Right lung (tissue), 2 donors: ENCODE measurements at regions not wholly inside any gene's neighbourhood (a gene's known extent, or its start where the extent isn't known, plus 50 kb on each side); places are given as distances from the start of the nearest gene placed in this dataset.
A peak's percentile ranks its signal among the peaks of the same experiment; 100 is the strongest.
"Not testable (repeated sequence)": the region's sequence is repeated elsewhere in the genome, so short reads cannot be mapped to it uniquely, and the experiment has no call there.

Experiments used
- DNase-seq, 2 donors: peaks; one replicate each; pipeline ENCODE4 v3.0.0-alpha.2; 2013

GRCh38 chr3:104126864-104127553 lies 1239.7 kb upstream of the ALCAM start:
- no peak for DNase-seq

- no peak for DNase-seq
Observed at GRCh38 chr3:104127830-104128229, 1238.9 kb upstream of the ALCAM start.

- DNase-seq = no peak
Observed at GRCh38 chr3:104132566-104133403, 1233.9 kb upstream of the ALCAM start.

- no peak for DNase-seq
Observed at GRCh38 chr3:104133630-104134029, 1233.1 kb upstream of the ALCAM start.

GRCh38 chr3:104137116-104137515 lies 1229.6 kb upstream of the ALCAM start:
- no peak for DNase-seq

- no peak for DNase-seq
Observed at GRCh38 chr3:104145164-104145563, 1221.5 kb upstream of the ALCAM start.

GRCh38 chr3:104149154-104149553 lies 1217.6 kb upstream of the ALCAM start:
- no peak for DNase-seq

GRCh38 chr3:104150724-104151123 lies 1216.0 kb upstream of the ALCAM start:
- DNase-seq = no peak

GRCh38 chr3:104154896-104155295 lies 1211.8 kb upstream of the ALCAM start:
- DNase-seq = no peak

- no peak for DNase-seq
Observed at GRCh38 chr3:104165866-104166265, 1200.8 kb upstream of the ALCAM start.

GRCh38 chr3:104168386-104168785 lies 1198.3 kb upstream of the ALCAM start:
- DNase-seq = no peak

GRCh38 chr3:104175696-104176095 lies 1191.0 kb upstream of the ALCAM start:
- DNase-seq = no peak

GRCh38 chr3:104176706-104177105 lies 1190.0 kb upstream of the ALCAM start:
- no peak for DNase-seq

- DNase-seq = no peak
Observed at GRCh38 chr3:104178680-104179079, 1188.0 kb upstream of the ALCAM start.

- DNase-seq = no peak
Observed at GRCh38 chr3:104180906-104181305, 1185.8 kb upstream of the ALCAM start.

- DNase-seq = no peak
Observed at GRCh38 chr3:104190681-104191080, 1176.0 kb upstream of the ALCAM start.

- no peak for DNase-seq
Observed at GRCh38 chr3:104198131-104198530, 1168.6 kb upstream of the ALCAM start.

GRCh38 chr3:104206925-104207324 lies 1159.8 kb upstream of the ALCAM start:
- peak in 1 of 2 donors; percentile 1 for DNase-seq

- no peak for DNase-seq
Observed at GRCh38 chr3:104214277-104214676, 1152.4 kb upstream of the ALCAM start.

- DNase-seq = no peak
Observed at GRCh38 chr3:104214937-104215336, 1151.8 kb upstream of the ALCAM start.

GRCh38 chr3:104219046-104219445 lies 1147.7 kb upstream of the ALCAM start:
- DNase-seq = not testable (repeated sequence)

- no peak for DNase-seq
Observed at GRCh38 chr3:104234442-104235194, 1132.1 kb upstream of the ALCAM start.
